AG10803 (cell line): ENCODE measurements at regions not wholly inside any gene's neighbourhood (a gene's known extent, or its start where the extent isn't known, plus 50 kb on each side); places are given as distances from the start of the nearest gene placed in this dataset.
A peak's percentile ranks its signal among the peaks of the same experiment; 100 is the strongest.

ENCODE experiments used
- DNase-seq: peaks from one replicate; pipeline ENCODE4 v3.0.0; 2010; ENCODE audit warnings: low read depth
- H3K4me3 ChIP-seq: 2 replicates; pipeline ENCODE4 v1.5.1; 2011; ENCODE audit warnings: mild to moderate bottlenecking, low read length, control low read depth
- TF ChIP-seq, protein P1 (sequence below): conservative IDR thresholded peaks from 2 replicates; pipeline ENCODE4 v1.5.1; 2011; ENCODE audit warnings: mild to moderate bottlenecking, low read length, control low read depth, inconsistent platforms

GRCh38 chr1:60227601-60228000 lies 154.0 kb upstream of the C1orf87 start:
- TF ChIP-seq, protein P1, sequence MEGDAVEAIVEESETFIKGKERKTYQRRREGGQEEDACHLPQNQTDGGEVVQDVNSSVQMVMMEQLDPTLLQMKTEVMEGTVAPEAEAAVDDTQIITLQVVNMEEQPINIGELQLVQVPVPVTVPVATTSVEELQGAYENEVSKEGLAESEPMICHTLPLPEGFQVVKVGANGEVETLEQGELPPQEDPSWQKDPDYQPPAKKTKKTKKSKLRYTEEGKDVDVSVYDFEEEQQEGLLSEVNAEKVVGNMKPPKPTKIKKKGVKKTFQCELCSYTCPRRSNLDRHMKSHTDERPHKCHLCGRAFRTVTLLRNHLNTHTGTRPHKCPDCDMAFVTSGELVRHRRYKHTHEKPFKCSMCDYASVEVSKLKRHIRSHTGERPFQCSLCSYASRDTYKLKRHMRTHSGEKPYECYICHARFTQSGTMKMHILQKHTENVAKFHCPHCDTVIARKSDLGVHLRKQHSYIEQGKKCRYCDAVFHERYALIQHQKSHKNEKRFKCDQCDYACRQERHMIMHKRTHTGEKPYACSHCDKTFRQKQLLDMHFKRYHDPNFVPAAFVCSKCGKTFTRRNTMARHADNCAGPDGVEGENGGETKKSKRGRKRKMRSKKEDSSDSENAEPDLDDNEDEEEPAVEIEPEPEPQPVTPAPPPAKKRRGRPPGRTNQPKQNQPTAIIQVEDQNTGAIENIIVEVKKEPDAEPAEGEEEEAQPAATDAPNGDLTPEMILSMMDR: no peak
- H3K4me3 ChIP-seq: no peak overlapping the region
- DNase-seq: peak; percentile 43

DNA sequence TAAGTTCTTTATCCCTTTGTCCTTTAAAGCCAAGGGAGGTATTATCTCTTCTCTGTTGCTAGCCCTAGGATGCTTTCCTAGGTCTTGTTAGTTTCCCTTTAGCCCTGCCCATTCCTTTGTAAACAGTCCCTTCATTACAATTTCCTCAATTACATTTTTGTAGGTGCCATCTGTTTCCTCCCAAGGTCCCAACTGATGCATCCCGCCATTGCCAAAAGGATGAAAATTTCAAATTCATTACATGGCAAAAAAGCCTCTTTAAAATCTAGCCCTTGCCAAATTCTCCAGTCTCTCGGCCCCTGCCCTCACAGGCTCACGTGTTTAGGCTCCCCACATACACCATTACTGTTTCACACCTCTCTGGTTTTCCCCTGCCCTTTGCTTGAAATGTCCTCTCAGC lies 151.9 kb upstream of the C1orf87 start:
- DNase-seq: no peak
- H3K4me3 ChIP-seq: no peak overlapping the region
- TF ChIP-seq, protein P1: no peak

- DNase-seq: no peak
- TF ChIP-seq, protein P1: no peak
- H3K4me3 ChIP-seq: no peak overlapping the region
These were observed 151.0 kb upstream of the C1orf87 start for GRCh38 chr1:60224523-60224922.

GRCh38 chr1:60223158-60223557 lies 149.6 kb upstream of the C1orf87 start:
- TF ChIP-seq, protein P1: no peak
- peak; percentile 2 for DNase-seq
- H3K4me3 ChIP-seq: no peak overlapping the region

DNA sequence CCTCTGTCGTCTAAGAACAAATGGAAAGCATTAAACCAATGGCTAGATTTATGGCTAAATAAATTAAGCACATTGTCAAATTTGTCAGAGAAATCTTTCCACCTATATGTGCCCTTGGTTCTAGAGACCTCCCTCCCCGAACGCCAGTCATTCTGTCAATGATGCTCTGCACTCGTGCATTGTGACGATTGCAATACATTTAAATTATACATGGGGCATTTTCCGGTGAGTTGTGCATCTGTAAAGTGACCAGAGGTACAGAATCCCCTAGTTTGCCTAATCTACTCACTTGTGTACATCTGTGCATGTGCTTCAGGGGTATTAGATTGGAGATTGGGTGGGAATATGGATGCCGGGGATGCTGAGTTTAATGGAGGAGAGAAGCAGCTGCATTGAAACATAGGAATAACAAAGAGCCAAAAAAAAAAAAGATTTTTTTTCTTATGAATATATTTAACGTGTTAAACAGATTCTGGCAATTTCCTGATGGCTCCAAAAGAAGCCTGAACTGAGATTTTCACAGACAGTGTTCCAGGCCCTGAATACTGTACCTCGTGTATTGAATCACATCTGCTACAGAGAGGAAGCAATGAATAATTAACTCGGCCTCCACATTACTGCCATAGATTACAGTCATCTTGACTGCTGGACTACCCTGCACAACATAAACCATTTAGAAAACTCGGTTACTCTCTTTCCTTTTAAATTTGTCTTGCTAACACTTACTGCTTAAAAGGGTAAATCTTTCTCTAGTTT lies 149.0 kb upstream of the C1orf87 start:
- no peak overlapping the region for H3K4me3 ChIP-seq
- DNase-seq: no peak
- TF ChIP-seq, protein P1: no peak

GRCh38 chr1:60213253-60213652 lies 139.7 kb upstream of the C1orf87 start:
- TF ChIP-seq, protein P1: no peak
- no peak overlapping the region for H3K4me3 ChIP-seq
- no peak for DNase-seq

DNA sequence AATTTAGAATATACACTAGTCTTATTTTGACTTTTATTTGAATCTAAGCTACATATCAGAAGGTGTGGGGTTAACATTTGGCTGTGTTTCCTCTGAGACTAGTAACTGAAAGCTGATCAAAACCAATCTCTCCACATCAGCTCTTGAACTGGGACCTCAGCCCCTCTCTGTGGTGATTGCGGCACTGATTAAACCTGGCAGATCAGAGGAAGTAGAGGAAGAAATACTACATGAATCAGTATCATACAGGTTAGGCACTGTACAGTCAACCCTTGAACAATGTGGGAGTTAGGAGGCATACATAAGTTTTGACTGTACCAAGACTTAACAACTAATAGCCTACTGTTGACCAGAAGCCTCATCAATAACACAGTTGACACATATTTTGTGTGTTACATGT lies 122.5 kb upstream of the C1orf87 start:
- H3K4me3 ChIP-seq: no peak overlapping the region
- TF ChIP-seq, protein P1: no peak
- no peak for DNase-seq
